IgD-negative memory B cell (primary cell): ENCODE measurements at regions not wholly inside any gene's neighbourhood (a gene's known extent, or its start where the extent isn't known, plus 50 kb on each side); places are given as distances from the start of the nearest gene placed in this dataset.
"Not testable (repeated sequence)": the region's sequence is repeated elsewhere in the genome, so short reads cannot be mapped to it uniquely, and the experiment has no call there.

Source experiments
- H3K27ac Mint-ChIP-seq, 3 donors: one replicate each; pipeline ENCODE4 v1.8.0; 2020 to 2022; ENCODE audit warnings: mild to moderate bottlenecking in 3 of 3, mixed read lengths in 3 of 3, moderate library complexity in 1 of 3
- H3K27me3 Mint-ChIP-seq: one replicate; pipeline ENCODE4 v1.8.0; 2021; ENCODE audit warnings: mixed read lengths
- H3K36me3 Mint-ChIP-seq: one replicate; pipeline ENCODE4 v1.8.0; 2020; ENCODE audit warnings: mild to moderate bottlenecking, mixed read lengths
- H3K4me1 Mint-ChIP-seq, 3 donors: one replicate each; pipeline ENCODE4 v1.8.0; 2020 to 2022; ENCODE audit warnings: mixed read lengths in 3 of 3, mild to moderate bottlenecking in 1 of 3
- H3K4me3 Mint-ChIP-seq, 4 donors: one replicate each; pipeline ENCODE4 v1.8.0; 2020 to 2022; ENCODE audit warnings: mild to moderate bottlenecking in 4 of 4, mixed read lengths in 4 of 4, moderate library complexity in 3 of 4
- H3K9me3 Mint-ChIP-seq, 3 donors: one replicate each; pipeline ENCODE4 v1.8.0; 2020 to 2021; ENCODE audit warnings: mixed read lengths in 3 of 3, mild to moderate bottlenecking in 1 of 3

GRCh38 chr16:88198457-88199295 lies 184.1 kb upstream of the ZNF469 start:
- not testable (repeated sequence) for H3K4me3 Mint-ChIP-seq, H3K27ac Mint-ChIP-seq

GRCh38 chr16:88199296-88200153 lies 183.2 kb upstream of the ZNF469 start:
- not testable (repeated sequence) for H3K27me3 Mint-ChIP-seq, H3K9me3 Mint-ChIP-seq, H3K4me1 Mint-ChIP-seq, H3K4me3 Mint-ChIP-seq, H3K36me3 Mint-ChIP-seq, H3K27ac Mint-ChIP-seq

More at GRCh38 chr16:88198457-88199295, 184.1 kb upstream of the ZNF469 start:
- not testable (repeated sequence) for H3K9me3 Mint-ChIP-seq, H3K27me3 Mint-ChIP-seq, H3K4me1 Mint-ChIP-seq, H3K36me3 Mint-ChIP-seq

DNA sequence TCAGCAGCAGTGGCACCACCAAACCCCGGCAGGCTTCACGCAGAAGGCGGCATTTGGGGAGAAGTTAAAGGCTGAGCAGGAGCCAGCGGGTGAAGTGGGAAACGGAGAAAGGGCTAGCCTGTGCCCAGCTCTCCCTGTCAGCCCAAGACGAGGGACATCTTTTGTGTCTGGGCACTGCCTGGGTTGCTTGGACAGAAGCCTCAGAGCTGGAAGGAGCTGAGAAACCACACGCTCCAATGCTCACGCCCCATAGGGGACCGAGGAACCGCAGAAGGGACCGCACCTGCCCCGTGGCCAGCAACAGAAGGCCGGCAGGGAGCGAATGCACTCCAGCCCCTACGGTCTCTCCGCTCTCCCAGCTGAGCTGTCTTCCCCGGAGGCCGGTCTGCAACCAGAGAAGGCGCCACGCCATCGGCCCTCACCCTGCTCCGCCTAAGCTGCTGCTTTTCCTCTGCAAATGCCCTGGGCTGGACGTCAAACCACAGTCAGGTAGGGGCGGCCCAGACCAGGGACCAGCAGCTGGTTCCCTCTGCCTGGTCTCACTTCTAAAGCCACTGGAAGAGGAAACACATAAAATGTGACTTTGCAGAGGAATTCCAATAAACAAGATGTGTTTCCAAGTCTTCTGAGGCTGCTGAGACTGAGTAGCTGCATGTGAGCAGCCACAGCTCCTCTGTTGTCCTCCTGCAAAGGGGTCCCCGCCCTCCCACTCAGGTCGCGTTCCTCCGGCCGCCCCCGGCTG lies 182.4 kb upstream of the ZNF469 start:
- H3K27ac Mint-ChIP-seq, H3K4me1 Mint-ChIP-seq, H3K9me3 Mint-ChIP-seq, H3K4me3 Mint-ChIP-seq, H3K36me3 Mint-ChIP-seq, H3K27me3 Mint-ChIP-seq: not testable (repeated sequence)

- H3K27me3 Mint-ChIP-seq, result peaks cover 1% of the 10 kb centered on the region
- H3K4me3 Mint-ChIP-seq, result no peak overlapping the region
- H3K9me3 Mint-ChIP-seq, result no peaks in the 10 kb centered on the region
- H3K4me1 Mint-ChIP-seq, result no peaks in the 10 kb centered on the region
- H3K27ac Mint-ChIP-seq, result no peak overlapping the region
- no peaks in the 10 kb centered on the region for H3K36me3 Mint-ChIP-seq
Measured at GRCh38 chr16:88200896-88201185, 181.9 kb upstream of the ZNF469 start.

- not testable (repeated sequence) for H3K36me3 Mint-ChIP-seq, H3K27ac Mint-ChIP-seq, H3K4me3 Mint-ChIP-seq, H3K4me1 Mint-ChIP-seq, H3K27me3 Mint-ChIP-seq, H3K9me3 Mint-ChIP-seq
Measured at GRCh38 chr16:88201611-88202010, 181.1 kb upstream of the ZNF469 start.

DNA sequence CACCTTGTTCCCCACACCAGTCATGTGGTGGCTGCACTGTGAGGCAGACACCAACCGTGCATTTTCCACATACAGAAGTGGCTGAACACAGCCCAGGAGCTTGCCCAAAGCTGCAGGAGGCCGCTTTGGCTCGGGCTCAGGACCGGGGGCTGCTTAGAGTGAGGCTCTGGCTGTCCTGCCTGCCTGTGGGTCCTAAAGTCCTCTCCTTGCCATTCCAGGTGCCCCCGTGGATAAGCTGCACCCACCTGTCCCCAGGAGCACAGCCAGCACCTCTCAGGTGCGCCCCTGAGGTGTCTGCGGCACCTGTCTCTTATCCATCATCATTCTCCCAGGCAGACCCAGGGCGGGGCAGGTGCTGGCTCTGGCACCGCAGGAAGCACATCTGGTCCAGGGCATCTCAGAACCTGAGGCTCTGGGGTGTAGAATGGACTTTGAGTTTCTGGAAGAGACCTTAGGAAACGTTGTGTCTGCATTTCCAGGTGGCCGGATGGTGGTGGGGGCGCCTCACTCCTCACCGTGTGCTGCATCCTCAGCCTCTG lies 180.5 kb upstream of the ZNF469 start:
- Mint-ChIP-seq H3K4me1 (no peaks in the 10 kb centered on the region), H3K4me3 (no peak overlapping the region), H3K9me3 (no peaks in the 10 kb centered on the region), H3K36me3 (no peaks in the 10 kb centered on the region), H3K27ac (no peak overlapping the region), H3K27me3 (peaks cover 1% of the 10 kb centered on the region)

- not testable (repeated sequence) for H3K27me3 Mint-ChIP-seq, H3K36me3 Mint-ChIP-seq, H3K4me3 Mint-ChIP-seq, H3K4me1 Mint-ChIP-seq, H3K9me3 Mint-ChIP-seq
- peak overlapping the region in 1 of 3 donors; percentile 90 for H3K27ac Mint-ChIP-seq
Measured at GRCh38 chr16:88202856-88203681, 179.7 kb upstream of the ZNF469 start.

DNA sequence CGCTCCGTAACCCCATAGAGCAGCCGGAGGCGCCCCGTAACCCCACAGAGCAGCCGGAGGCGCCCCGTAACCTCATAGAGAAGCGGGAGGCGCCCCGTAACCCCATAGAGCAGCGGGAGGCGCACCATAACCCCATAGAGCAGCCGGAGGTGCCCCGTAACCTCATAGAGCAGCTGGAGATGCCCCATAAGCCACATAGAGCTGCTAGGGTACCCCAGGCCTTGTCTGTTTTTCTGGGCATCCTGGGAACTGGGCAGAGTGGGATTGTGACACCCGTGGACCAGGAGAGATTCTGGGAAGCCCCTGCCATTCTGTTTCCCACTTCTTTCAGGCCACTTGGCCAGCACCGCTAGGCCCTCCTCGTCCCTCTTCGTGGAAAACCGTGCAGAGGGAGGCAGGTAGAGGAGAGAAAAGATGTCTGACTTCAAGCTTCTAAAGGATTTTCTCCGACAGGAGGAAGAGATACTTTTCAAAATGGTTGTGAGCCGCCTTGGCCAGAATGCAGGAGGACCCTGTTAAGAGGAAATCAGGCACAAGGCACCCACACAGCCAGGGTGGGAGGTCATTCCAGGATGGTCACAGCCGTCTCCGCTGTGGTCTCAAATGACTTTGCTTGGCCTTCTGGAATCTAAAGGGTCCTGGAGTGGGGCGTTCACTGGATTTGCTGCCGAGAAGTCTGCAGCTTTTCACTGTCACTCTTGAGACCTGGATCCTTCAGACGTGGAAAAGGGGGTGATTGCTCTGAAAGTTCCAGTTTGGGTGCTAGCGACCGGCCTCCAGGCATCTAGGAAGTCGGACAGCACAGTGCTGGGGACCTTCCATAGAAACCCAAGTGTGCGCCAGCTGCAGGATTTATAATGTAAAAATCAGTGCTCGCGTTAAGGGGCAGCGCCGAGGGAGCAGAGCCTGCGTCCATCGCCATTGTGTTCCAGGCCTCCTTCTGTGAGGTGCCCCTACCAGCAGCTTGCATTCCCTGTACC lies 178.3 kb upstream of the ZNF469 start:
- not testable (repeated sequence) for H3K36me3 Mint-ChIP-seq, H3K27me3 Mint-ChIP-seq, H3K27ac Mint-ChIP-seq, H3K4me1 Mint-ChIP-seq, H3K9me3 Mint-ChIP-seq, H3K4me3 Mint-ChIP-seq

- not testable (repeated sequence) for H3K27ac Mint-ChIP-seq, H3K4me1 Mint-ChIP-seq, H3K9me3 Mint-ChIP-seq, H3K4me3 Mint-ChIP-seq, H3K27me3 Mint-ChIP-seq, H3K36me3 Mint-ChIP-seq
Measured at GRCh38 chr16:88205482-88205881, 177.3 kb upstream of the ZNF469 start.

DNA sequence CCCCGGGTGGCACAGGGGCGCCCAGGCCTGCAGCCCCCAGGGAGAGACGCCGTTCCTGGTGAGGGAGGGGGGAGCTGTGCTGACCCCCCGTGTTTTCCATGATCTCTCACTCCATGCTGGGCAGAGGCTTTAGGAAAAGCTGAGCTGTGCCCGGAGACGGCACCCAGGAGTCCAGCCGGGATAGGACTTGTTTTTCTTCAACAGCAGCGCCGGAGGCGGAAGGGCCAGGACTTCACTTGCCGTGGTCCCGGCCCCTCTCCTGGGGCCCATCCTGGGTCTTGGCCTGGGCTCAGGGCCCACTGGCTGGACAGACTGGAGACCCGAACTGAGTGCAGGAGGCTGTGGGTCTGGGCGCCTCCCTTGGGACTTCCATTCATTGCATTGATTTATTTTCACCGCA lies 176.8 kb upstream of the ZNF469 start:
- not testable (repeated sequence) for H3K27ac Mint-ChIP-seq, H3K36me3 Mint-ChIP-seq, H3K4me3 Mint-ChIP-seq, H3K27me3 Mint-ChIP-seq, H3K9me3 Mint-ChIP-seq, H3K4me1 Mint-ChIP-seq

DNA sequence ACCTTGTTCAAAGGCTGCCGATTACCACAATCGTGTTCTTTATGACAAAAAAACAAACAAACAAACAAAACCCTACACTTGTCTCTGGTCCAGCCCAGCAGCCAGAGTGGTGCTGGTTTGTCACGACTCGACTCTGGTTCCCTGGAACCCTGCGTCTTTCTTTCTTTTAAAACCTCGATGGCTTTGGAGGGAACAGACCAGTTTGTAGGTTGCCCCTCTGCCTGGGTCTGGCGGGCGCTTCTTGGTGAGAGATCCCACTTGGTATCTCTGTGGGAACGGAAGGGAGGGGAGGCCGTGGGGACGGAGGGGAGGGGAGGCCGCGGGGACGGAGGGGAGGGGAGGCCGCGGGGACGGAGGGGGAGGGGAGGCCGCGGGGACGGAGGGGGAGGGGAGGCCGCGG lies 176.2 kb upstream of the ZNF469 start:
- not testable (repeated sequence) for H3K4me1 Mint-ChIP-seq, H3K27me3 Mint-ChIP-seq, H3K9me3 Mint-ChIP-seq, H3K4me3 Mint-ChIP-seq, H3K36me3 Mint-ChIP-seq, H3K27ac Mint-ChIP-seq

DNA sequence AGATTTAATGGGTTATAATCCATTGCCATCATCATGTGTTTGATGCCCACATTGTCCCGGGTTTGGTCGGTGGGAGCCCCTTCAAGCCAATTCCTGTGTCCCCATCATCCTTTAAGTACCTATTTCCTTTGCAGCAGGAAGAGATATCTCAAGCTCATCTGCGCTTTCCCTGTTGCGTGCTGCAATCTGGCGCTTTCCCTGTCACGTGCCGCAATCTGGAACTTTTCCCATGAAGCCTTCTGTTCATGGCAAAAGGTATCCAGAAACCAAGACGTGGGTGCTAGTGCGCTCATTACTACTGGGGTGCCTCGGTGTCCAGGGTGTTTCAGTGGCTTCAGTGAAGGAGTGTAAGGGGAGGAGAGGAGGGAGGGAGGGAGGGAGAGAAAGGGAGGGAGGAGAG lies 174.6 kb upstream of the ZNF469 start:
- Mint-ChIP-seq H3K36me3 (no peaks in the 10 kb centered on the region), H3K27me3 (peaks cover 1% of the 10 kb centered on the region), H3K4me3 (no peak overlapping the region), H3K9me3 (peaks cover 2 to 6% (median 3%) of the 10 kb centered on the region in 3 donors), H3K27ac (no peak overlapping the region), H3K4me1 (no peaks in the 10 kb centered on the region)

DNA sequence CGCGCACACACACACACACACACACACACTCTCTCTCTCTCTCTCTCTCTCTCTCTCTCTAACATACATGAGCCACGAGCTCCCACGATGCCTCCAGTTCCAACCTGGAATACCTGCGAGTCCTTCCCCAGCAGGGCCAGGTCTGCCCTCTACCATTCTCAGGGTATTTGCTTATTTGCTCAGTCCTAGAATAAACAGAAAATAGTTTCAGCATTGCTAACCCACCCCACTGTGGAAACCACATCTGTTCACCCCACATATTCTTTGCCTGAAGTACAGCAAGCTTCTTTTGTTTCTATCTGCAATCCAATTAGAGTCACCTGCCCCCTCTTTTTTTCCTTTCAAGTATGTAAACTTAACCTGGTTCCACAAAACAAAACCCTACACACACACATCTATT lies 174.0 kb upstream of the ZNF469 start:
- not testable (repeated sequence) for H3K4me1 Mint-ChIP-seq, H3K27me3 Mint-ChIP-seq, H3K36me3 Mint-ChIP-seq, H3K4me3 Mint-ChIP-seq, H3K9me3 Mint-ChIP-seq, H3K27ac Mint-ChIP-seq

DNA sequence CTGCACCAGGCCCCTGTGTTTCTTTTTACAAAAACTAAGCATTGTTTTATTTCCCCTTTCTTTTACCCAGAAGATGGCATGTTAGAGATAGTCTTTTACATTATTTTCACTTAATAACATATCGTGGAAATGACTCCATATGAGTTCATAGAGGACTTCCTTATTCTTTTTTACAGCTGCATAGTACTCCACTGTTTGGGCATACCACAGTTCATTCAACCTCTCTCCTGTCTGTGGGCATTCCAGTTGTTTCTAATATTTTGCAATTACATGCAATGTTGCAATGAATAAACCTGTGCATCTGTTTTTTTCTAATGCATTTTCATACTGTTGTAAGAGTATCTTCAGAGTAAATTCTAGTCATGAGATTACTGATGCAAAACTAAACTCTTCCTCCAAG lies 173.2 kb upstream of the ZNF469 start:
- H3K9me3 Mint-ChIP-seq, H3K36me3 Mint-ChIP-seq, H3K27me3 Mint-ChIP-seq, H3K27ac Mint-ChIP-seq, H3K4me1 Mint-ChIP-seq: not testable (repeated sequence)
- peak overlapping the region in 1 of 4 donors; percentile 32 for H3K4me3 Mint-ChIP-seq
